GOT3 (cell line): ENCODE measurements at regions not wholly inside any gene's neighbourhood (a gene's known extent, or its start where the extent isn't known, plus 50 kb on each side); places are given as distances from the start of the nearest gene placed in this dataset.

Source experiments
- DNase-seq: peaks from one replicate; lab custom pipeline; 2025; ENCODE audit warnings: mixed read lengths; lab: John Stamatoyannopoulos, UW

- no peak for DNase-seq
Observed at GRCh38 chr2:176388861-176389260, 119.6 kb downstream of the MTX2 start.

DNA sequence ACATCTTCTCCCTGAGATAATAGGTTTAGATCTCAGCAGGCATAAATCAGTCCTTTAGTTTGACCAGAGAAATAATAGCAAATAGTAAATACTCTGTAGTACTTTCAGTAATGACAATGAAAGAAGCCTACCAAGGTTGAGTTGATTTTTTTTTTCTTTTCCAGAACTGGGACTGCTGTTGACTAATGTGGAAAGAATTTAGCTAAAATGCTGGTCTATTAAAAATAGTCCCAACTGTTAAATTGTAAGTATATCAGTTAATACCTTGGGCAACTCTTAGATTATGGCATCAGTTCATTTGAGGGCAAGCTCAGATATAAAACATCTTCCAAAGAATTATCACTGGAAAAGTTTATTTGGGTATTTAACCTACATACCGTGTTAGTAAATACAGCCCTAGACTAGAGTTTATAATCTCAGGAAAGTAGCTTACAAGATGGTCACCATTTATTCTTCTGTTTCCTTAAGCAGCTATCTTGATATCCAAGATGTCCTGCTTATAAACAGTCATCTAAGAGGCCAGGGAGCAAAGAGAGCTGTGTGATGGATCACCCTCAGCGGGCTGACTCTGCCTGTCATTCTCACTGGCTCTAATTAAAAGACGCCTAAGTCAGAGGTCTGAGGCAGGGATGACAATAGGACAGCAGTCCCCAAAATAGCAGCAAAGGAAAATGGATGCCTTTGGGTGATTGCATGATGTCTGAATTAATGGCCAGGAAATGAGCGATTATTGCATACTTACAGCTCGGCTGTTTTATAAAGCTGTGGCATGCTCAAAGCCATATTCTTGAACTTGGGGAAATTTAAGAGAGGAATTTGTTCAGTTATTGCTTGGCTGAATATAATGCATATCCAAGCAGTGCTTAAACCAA, 121.3 kb downstream of the MTX2 start:
- no peak for DNase-seq

GRCh38 chr2:176391148-176391419, 121.8 kb downstream of the MTX2 start:
- no peak for DNase-seq

DNA sequence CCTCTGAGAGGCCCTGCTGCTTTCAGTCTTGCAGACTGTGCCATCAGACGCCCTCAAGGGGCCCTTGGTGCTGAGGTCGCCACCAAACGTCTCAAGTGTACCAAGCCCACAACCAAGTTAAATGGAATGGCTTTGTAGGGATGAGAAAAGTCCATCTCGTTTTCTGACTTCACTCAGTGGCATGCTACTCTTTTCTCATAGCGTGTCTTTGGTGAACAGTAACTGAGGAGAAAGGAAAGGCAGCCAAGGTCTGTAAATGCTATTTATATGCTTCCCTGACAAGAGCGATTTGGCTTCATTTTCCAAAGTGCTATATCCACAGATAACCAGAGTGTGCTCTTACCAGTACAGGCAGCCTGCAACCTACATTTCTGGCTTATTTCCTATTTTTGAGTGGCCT, 123.0 kb downstream of the MTX2 start:
- no peak for DNase-seq

DNA sequence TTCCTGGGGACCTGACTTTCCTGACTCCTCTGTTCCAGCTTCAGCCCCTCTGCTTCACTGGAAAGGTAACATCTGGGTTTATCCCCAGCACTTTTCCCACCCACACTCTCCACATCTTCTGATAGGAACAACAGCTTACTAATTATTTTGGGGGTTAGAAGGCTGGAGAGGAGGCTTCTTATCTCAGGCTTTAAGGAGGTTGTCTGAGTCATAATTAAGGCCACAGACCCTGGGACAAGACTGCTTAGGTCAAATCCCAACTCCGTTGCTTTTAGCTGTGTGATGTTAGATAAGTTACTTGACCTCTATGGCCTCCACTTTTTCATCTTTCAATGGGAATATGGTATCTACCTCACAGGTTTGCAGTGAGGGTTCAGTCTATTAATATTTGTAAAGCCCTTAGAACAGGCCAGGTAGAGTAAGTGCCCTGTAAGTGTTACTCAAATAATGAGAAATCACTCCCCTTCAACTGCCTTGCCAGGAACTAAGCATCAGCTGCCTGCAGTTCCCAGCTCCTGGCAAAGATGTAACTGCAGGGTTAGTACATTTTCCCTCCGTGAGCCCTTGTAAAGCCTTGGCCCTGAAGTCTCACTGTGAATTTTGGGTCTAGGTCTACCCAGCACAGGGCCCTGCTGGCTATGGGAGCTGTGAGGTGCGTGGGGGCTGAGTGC, 123.6 kb downstream of the MTX2 start:
- DNase-seq = no peak

DNA sequence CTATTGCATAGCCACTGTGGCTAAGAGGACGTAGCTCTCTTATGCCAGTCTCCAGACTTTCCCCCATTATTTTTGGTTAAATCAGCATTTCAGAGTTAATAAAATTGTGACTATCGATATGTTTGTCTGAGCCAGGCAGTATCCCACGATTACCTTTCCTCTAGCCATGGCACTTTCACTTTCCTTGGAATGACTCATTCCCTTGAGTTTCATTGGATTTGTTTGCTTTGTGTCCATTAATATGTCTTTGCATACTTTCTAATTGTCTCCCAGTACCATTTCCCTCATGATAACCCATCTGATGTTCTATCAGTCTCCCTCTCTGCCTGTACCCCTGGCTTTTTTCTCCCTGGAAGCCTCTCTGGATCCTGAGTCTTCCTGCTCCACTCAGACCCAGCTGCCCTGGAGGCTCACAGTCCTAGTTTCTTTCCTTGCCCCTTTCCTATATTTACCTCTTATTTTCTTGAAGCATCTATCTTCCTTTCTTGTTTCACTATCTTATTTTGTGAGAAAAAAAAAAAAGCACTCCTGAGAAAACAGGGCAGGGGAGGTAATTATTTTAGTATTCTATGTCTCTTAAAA, 126.1 kb downstream of the MTX2 start:
- DNase-seq = no peak

GRCh38 chr2:176398243-176399073, 129.2 kb downstream of the MTX2 start:
- DNase-seq = no peak

DNA sequence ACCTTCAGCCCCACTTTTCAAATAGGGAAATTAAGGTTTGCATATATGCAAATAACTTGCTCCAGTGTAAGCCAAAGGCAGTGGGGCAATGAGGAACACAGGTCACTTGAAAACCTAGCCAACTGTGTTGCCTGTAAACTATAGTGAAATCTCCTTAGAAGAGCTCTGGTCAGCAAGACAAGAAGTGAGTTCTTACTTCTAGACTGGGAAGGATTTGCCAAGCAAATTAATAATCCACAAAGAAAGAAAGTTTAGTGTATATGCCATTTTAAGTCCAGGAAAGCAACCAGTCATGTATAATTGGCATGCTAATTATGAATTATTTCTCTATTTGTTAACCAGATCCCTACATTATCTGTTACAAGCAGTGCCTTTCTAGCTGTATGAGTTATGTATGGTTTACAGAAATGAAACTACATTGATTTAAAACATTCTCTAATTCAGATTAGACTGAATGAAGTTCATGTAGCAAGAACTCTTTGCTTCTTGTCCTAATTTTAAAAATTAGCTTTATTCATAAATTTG, 129.9 kb downstream of the MTX2 start:
- no peak for DNase-seq

DNA sequence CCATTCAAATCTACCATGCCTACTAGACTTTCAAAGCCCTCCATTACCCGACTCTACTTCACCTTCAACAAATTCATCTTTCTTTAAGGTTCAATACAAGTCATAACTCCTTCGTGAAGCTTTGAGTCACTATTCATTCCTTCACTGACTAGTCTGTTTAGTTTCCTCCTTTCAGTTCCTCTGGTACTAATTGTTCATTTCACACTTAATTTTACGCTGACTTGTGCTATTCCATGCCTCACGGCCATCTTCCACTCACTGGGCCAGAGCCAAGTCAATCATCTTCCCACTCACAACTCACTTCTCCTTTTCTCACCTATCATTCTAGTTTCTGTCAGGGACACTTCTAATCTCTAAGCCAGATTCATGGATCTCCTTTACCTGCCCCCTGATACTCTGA, 136.2 kb downstream of the MTX2 start:
- no peak for DNase-seq

GRCh38 chr2:176407706-176408105, 138.5 kb downstream of the MTX2 start:
- no peak for DNase-seq

DNA sequence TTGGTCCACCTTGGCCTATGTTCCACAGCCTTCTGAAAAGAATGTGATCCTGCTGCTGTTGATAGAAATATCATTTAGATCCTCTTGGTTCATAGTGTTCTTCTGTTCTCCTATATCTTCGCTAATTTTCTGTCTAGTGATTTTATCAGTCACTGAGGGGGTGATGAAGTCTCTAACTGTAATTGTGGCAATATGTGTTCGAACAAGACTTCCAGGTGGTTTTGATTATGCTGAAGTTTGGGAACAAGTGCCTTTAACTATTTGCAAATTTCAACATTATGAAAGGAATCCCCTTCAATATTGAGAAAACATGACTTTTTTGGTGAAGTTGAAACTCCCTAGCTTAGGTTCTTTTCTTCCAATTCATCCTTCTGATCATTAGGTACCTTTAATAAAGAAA, 140.4 kb downstream of the MTX2 start:
- no peak for DNase-seq

DNA sequence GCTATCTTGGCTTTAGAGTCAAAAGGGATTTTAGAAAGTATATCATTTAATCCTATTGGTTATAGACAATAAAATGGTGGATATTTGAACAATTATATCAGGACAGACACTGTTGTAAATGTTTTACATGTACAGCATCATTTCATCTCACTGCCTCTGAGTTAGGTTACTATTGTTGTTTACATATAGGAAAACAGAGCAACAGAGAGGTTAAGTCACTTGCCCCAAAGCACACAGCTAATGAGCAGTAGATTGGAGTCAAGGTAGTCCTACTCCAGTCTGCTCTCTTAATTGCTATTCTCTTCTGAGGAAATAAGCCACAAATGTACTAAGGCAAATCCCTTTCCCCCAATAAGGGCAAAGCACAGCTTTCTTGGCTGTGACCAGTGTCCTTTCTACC, 142.9 kb downstream of the MTX2 start:
- no peak for DNase-seq

- no peak for DNase-seq
Observed at GRCh38 chr2:176413786-176414185, 144.5 kb downstream of the MTX2 start.

GRCh38 chr2:176414641-176415040, 145.4 kb downstream of the MTX2 start:
- no peak for DNase-seq

- DNase-seq = no peak
Observed at GRCh38 chr2:176415174-176415895, 146.1 kb downstream of the MTX2 start.

- no peak for DNase-seq
Observed at GRCh38 chr2:176415937-176416499, 146.8 kb downstream of the MTX2 start.

- no peak for DNase-seq
Observed at GRCh38 chr2:176418768-176419167, 149.5 kb downstream of the MTX2 start.

- no peak for DNase-seq
Observed at GRCh38 chr2:176419591-176420071, 150.4 kb downstream of the MTX2 start.

GRCh38 chr2:176421297-176422050, 152.2 kb downstream of the MTX2 start:
- DNase-seq = no peak

- no peak for DNase-seq
Observed at GRCh38 chr2:176423819-176424218, 154.6 kb downstream of the MTX2 start.
